DMS79 (cell line): ENCODE measurements at regions not wholly inside any gene's neighbourhood (a gene's known extent, or its start where the extent isn't known, plus 50 kb on each side); places are given as distances from the start of the nearest gene placed in this dataset.

Experiments
- DNase-seq: peaks from one replicate; lab custom pipeline; 2025; lab: John Stamatoyannopoulos, UW

- DNase-seq: no peak
Measured at GRCh38 chr11:122173074-122173450, 57.0 kb upstream of the BLID start.

GRCh38 chr11:122172352-122173073 is 56.5 kb upstream of the BLID start:
- DNase-seq: no peak

DNA sequence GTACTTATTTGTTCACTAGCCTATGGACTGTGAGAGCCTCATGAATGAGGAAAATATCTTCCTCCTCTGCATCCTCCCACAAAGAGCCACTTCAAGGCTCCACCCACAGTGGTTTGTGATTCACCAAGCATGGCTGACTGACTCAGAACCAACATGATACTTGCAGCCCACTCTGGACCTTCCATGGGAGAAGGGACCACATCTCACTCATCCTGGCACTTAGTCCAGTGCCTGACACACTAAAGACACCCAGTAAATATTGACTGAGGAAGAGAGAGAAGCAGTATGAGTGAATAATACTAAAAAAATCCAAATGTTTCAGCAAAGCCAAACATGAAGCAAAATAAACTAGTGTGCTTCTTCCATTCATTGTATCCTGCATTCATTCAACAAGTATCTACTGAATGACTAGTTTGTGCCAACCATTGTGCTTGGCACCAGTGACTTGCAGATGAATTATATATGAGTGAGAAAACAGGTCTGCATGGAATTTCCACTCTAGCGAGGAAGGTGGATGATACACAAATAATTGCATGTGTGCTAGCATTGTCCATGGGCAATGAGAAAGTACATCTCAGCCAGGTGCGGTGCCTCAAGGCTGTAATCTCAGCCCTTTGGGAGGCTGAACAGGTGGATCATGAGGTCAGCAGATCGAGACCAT is 54.9 kb upstream of the BLID start:
- DNase-seq: no peak

DNA sequence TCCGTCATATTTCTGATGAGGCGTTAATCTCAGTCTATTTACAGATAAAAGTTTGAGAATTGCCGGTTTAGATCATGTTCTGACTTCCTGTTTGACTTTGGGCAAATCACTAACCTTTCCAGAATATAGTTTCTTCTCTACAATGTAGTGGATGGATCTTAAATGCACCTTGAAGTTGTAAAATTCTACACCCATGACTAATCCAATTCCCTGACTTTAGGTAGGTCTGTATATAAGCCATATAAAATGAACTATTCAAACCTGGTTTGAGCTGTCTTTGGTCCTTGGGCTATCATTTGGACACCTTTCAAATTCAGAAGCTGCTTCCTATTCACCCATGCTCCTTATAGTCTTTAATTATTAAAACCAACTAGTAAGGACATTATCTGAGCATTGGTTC is 52.2 kb upstream of the BLID start:
- DNase-seq: no peak

GRCh38 chr11:122167100-122167499 is 51.1 kb upstream of the BLID start:
- DNase-seq: no peak

DNA sequence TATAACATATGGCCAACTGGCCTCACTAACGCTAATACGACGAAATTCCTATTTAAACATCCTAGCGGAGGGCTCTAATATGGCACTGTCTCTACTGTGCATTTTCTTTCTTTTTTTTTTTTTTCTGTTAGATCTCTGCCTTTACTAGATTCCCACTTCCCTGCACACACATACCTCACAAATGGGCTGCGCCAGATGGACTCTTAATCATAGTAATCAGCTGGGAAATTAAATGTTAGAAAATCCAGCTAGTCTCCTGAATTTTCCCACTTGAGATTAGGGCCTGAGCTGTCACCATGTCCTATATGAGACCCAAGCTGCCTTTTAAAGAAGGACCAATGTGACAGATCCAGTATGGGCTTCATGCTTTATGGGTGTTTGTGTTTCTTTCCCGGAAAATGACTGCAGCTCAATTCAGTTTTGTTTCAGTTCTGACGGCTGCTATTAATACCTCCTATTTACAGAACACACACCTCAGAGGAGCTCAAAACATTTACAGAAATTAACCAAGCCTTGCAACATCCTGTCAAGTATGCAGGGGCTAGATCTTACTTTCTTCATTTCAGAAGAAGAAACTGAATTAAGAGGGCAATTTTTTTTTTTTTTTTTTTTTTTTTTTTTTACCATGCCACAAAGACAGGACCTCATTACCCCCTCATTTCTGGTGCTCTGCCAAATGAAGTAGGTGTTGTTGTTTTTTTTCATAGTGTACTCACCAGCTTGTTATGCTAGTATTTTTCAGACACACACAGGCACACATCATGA is 49.8 kb upstream of the BLID start:
- DNase-seq: no peak
